ENCODE measurements at regions not wholly inside any gene's neighbourhood (a gene's known extent, or its start where the extent isn't known, plus 50 kb on each side); places are given as distances from the start of the nearest gene placed in this dataset.

GRCh38 chr11:134644476-134645456, 232.7 kb upstream of the B3GAT1 start:
- intact Hi-C loops (cut with micrococcal nuclease), result no loop called here

DNA sequence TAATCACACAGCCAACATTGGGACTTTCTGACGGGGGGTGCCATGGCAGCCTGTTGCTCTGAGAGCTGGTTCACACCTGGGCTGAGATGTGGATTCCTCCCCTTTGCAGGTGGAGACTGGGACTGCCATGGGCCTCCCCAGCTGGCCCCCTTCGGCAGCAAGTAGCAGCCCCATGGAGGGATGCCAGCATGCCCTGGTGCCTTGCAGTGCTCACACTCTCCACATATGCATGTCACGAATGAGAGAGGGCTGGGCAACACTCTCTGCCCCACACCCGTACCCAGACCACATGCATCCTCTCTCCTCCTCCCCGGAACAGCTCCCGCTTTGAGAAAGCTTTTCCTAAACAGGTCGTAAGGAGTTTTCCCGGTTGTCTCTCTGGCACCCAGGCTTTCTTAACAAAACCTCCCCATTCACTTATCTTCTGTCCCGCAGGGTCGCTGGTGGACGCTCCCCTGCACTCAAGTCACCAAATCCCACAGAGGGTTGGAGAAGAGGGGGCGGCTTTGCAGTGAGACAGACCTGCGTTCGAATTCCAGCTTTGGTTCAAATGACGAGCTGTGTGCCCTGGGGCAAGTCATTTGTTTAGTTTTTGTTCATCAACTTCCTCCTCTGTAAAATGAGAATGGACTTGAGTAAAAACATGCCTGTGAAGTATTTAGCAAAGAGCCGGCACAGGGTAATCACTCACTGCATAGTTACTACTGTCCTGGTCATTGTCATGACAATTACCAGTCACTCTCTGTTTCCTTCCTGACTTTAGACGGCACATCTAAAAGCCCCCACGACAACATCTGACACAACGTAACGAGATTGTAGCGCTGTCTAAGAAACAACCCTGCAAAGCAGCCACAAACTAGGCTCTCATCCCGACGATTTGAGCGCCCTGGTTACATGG, 231.3 kb upstream of the B3GAT1 start:
- no peak overlapping the region for H3K27ac Mint-ChIP-seq
- H3K27me3 Mint-ChIP-seq, result peaks cover 2% of the 10 kb centered on the region
- intact Hi-C loops (cut with micrococcal nuclease), result no loop called here
- H3K36me3 Mint-ChIP-seq (ENCODE audit: low read depth), result no peaks in the 10 kb centered on the region
- no peak overlapping the region for H3K4me3 Mint-ChIP-seq
- H3K9me3 Mint-ChIP-seq, result no peaks in the 10 kb centered on the region
- H3K4me1 Mint-ChIP-seq (ENCODE audit: low read depth), result no peaks in the 10 kb centered on the region

More at GRCh38 chr11:134644476-134645456, 232.7 kb upstream of the B3GAT1 start:
- Mint-ChIP-seq H3K9me3 (no peaks in the 10 kb centered on the region), H3K27me3 (peaks cover 2% of the 10 kb centered on the region), H3K36me3 (ENCODE audit: low read depth) (no peaks in the 10 kb centered on the region), H3K27ac (no peak overlapping the region), H3K4me1 (ENCODE audit: low read depth) (no peaks in the 10 kb centered on the region), H3K4me3 (no peak overlapping the region)

- intact Hi-C loops (cut with micrococcal nuclease), result no loop called here
- no peak overlapping the region for H3K4me3 Mint-ChIP-seq
- H3K4me1 Mint-ChIP-seq (ENCODE audit: low read depth), result no peaks in the 10 kb centered on the region
- H3K27me3 Mint-ChIP-seq, result peaks cover 2% of the 10 kb centered on the region
- H3K9me3 Mint-ChIP-seq, result no peaks in the 10 kb centered on the region
- H3K36me3 Mint-ChIP-seq (ENCODE audit: low read depth), result no peaks in the 10 kb centered on the region
- no peak overlapping the region for H3K27ac Mint-ChIP-seq
These were observed 230.2 kb upstream of the B3GAT1 start for GRCh38 chr11:134642206-134642605.

DNA sequence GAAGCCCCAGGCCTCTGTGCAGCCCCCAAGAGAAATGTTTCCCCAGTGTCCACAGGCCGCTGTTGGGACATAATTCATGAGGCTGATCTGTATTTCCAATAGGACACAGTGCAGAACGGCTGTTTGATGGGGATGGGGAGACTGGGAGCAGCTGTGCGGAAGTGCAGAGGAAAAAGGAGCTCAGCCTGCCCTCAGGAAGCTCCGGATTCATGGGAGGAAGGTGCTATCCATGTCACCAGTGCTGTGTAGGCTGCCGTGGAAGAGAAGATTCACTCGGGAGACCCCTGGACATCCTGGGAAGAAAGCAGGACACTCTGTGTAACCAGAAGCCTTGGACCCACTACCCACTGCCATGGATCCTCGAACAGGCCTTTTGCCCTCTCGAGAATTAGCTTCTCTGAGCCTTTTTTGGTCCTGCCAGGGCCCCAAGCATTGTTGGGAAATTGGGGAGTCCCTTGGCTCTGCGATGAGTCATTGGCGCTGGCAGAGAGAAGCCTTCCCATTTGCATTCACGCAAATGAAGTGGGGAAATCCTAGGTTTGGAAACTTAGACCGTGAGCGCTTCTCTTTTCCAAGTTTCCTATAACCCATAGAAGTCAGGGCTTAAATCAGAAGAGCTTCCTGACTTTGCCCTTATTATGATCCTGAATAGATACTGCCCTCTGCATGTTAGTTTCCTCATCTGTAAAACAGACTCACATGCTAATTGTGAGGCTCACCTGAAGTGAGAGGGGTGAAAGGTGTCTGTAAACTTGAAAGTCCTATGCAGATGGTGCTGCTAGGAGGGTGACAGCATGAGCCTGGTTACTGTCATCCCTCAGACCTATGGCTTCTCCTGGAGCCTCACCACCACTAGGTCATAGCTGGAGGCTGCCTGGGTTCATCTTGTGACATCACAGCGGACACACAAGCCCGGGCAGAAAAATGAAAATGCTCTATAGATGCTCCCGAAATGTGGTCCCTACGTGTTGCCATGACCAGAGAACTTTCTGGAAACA, 229.2 kb upstream of the B3GAT1 start:
- Mint-ChIP-seq H3K27ac (no peak overlapping the region), H3K9me3 (no peaks in the 10 kb centered on the region), H3K27me3 (peaks cover 2% of the 10 kb centered on the region), H3K4me1 (ENCODE audit: low read depth) (no peaks in the 10 kb centered on the region), H3K36me3 (ENCODE audit: low read depth) (no peaks in the 10 kb centered on the region), H3K4me3 (no peak overlapping the region)
- intact Hi-C loops (cut with micrococcal nuclease), result no loop called here

GRCh38 chr11:134640536-134640935, 228.5 kb upstream of the B3GAT1 start:
- Mint-ChIP-seq H3K4me1 (ENCODE audit: low read depth) (no peaks in the 10 kb centered on the region), H3K9me3 (no peaks in the 10 kb centered on the region), H3K4me3 (no peak overlapping the region), H3K27ac (no peak overlapping the region), H3K36me3 (ENCODE audit: low read depth) (no peaks in the 10 kb centered on the region), H3K27me3 (peaks cover 2% of the 10 kb centered on the region)
- intact Hi-C loops (cut with micrococcal nuclease), result no loop called here

GRCh38 chr11:134639586-134640330, 227.7 kb upstream of the B3GAT1 start:
- Mint-ChIP-seq H3K27ac (no peak overlapping the region), H3K4me1 (ENCODE audit: low read depth) (no peaks in the 10 kb centered on the region), H3K36me3 (ENCODE audit: low read depth) (no peaks in the 10 kb centered on the region), H3K27me3 (peaks cover 2% of the 10 kb centered on the region), H3K4me3 (no peak overlapping the region), H3K9me3 (no peaks in the 10 kb centered on the region)
- intact Hi-C loops (cut with micrococcal nuclease), result no loop called here

GRCh38 chr11:134638796-134639430, 226.9 kb upstream of the B3GAT1 start:
- H3K27ac Mint-ChIP-seq, result no peak overlapping the region
- intact Hi-C loops (cut with micrococcal nuclease), result no loop called here

DNA sequence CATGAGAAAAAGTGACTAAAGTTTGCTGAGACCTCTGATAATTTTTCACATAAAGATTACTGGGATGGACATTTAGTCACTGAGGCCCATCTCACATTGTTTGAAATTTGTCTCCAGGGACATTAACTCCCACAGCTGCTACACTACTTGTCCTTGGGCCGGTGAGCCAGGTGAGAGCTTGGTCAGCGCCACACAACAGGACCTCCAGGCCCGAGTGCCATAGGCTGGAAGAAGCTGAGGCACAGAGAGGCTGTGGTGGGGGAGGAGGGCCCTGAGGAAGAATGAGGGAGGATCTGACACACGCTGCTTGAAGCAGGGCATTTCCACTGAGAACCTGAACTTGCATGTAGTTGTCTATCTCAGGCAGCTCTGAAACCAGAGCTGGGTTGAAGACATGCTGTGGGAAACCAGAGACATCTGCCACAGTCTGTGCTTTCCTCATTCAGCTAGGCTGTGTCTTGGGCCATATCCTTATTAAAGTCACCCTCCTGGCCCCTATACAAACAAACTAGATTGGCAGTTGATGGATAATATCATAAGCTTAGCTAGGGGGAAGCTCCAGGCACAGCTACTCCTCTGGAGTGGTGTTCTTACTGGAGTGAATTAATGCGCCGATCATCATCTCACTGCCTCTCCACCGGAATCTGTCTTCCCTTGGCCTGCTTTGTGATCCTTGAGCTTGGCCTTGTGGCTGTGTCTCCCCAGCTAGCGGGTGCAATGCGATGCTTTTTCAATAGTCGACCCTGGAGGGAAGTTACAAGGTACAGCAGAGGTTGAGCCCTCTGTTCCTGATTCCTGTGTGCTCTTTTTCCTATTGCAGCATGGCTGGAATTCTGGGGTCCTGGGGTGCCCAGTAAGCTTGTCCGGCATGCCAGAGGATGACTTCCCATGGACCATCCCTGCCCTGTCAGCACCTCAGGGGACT, 225.3 kb upstream of the B3GAT1 start:
- Mint-ChIP-seq H3K9me3 (no peaks in the 10 kb centered on the region), H3K4me3 (no peak overlapping the region), H3K27me3 (no peaks in the 10 kb centered on the region), H3K4me1 (ENCODE audit: low read depth) (no peaks in the 10 kb centered on the region), H3K27ac (no peak overlapping the region), H3K36me3 (ENCODE audit: low read depth) (no peaks in the 10 kb centered on the region)
- intact Hi-C loops (cut with micrococcal nuclease), result no loop called here

More at GRCh38 chr11:134638796-134639430, 226.9 kb upstream of the B3GAT1 start:
- Mint-ChIP-seq H3K4me1 (ENCODE audit: low read depth) (no peaks in the 10 kb centered on the region), H3K27me3 (peaks cover 2% of the 10 kb centered on the region), H3K4me3 (no peak overlapping the region), H3K9me3 (no peaks in the 10 kb centered on the region), H3K36me3 (ENCODE audit: low read depth) (no peaks in the 10 kb centered on the region)

GRCh38 chr11:134636071-134636470, 224.0 kb upstream of the B3GAT1 start:
- no peaks in the 10 kb centered on the region for H3K4me1 Mint-ChIP-seq (ENCODE audit: low read depth)
- H3K27me3 Mint-ChIP-seq, result no peaks in the 10 kb centered on the region
- H3K4me3 Mint-ChIP-seq, result no peak overlapping the region
- intact Hi-C loops (cut with micrococcal nuclease), result no loop called here
- no peak overlapping the region for H3K27ac Mint-ChIP-seq
- H3K36me3 Mint-ChIP-seq (ENCODE audit: low read depth), result no peaks in the 10 kb centered on the region
- no peaks in the 10 kb centered on the region for H3K9me3 Mint-ChIP-seq

- Mint-ChIP-seq H3K9me3 (no peaks in the 10 kb centered on the region), H3K27me3 (no peaks in the 10 kb centered on the region), H3K27ac (no peak overlapping the region), H3K36me3 (ENCODE audit: low read depth) (no peaks in the 10 kb centered on the region), H3K4me1 (ENCODE audit: low read depth) (no peaks in the 10 kb centered on the region), H3K4me3 (no peak overlapping the region)
- intact Hi-C loops (cut with micrococcal nuclease), result no loop called here
These were observed 223.1 kb upstream of the B3GAT1 start for GRCh38 chr11:134634897-134635831.

DNA sequence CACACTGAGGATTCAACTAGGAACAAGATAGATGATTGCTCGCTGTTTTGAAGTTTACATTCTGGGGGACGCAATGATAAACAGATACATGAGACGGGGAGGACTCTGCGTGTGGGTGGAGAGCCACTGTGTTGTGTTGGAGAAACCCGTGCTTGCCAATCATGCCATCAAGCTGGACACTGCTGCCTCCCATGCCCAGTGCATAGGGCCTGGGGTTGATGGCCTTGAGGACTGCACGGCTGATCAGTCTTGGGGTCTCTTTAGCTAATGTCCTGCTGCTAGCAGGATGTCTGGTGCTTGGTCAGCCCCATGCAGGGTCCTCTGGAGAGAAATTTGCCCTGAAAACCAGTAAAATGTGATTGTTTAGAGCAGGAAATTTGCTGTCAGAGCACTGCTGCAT, 221.2 kb upstream of the B3GAT1 start:
- Mint-ChIP-seq H3K9me3 (no peaks in the 10 kb centered on the region), H3K36me3 (ENCODE audit: low read depth) (no peaks in the 10 kb centered on the region)
- intact Hi-C loops (cut with micrococcal nuclease), result no loop called here

More for the DNA sequence above, 221.2 kb upstream of the B3GAT1 start:
- Mint-ChIP-seq H3K4me3 (no peak overlapping the region), H3K27me3 (no peaks in the 10 kb centered on the region), H3K4me1 (ENCODE audit: low read depth) (no peaks in the 10 kb centered on the region), H3K27ac (no peak overlapping the region)

Data from dendritic cell treated with granulocyte-macrophage colony-stimulating factor and Interleukin-4, amounts not matched to agents 40 ng/mL and 50 ng/mL, for 4 days (primary cell).